Activated T-cell treated with anti-CD3 and anti-CD28 coated beads, Interleukin-2, amount 50 U/mL, for 24 hours (primary cell): ENCODE measurements at regions not wholly inside any gene's neighbourhood (a gene's known extent, or its start where the extent isn't known, plus 50 kb on each side); places are given as distances from the start of the nearest gene placed in this dataset.

Experiments used
- DNase-seq: peaks from one replicate; pipeline ENCODE4 v3.0.0-alpha.2; 2020
- H3K27ac Mint-ChIP-seq: 2 replicates; pipeline ENCODE4 v1.8.0; 2020; ENCODE audit warnings: mild to moderate bottlenecking, mixed read lengths
- H3K27me3 Mint-ChIP-seq: 2 replicates; pipeline ENCODE4 v1.8.0; 2020; ENCODE audit warnings: mixed read lengths
- H3K36me3 Mint-ChIP-seq: 2 replicates; pipeline ENCODE4 v1.8.0; 2020; ENCODE audit warnings: low read depth, mixed read lengths
- H3K4me1 Mint-ChIP-seq: 2 replicates; pipeline ENCODE4 v1.8.0; 2020; ENCODE audit warnings: low read depth, mixed read lengths
- H3K4me3 Mint-ChIP-seq: 2 replicates; pipeline ENCODE4 v1.8.0; 2020; ENCODE audit warnings: mild to moderate bottlenecking, moderate library complexity, mixed read lengths
- H3K9me3 Mint-ChIP-seq: 2 replicates; pipeline ENCODE4 v1.8.0; 2020; ENCODE audit warnings: mixed read lengths

DNA sequence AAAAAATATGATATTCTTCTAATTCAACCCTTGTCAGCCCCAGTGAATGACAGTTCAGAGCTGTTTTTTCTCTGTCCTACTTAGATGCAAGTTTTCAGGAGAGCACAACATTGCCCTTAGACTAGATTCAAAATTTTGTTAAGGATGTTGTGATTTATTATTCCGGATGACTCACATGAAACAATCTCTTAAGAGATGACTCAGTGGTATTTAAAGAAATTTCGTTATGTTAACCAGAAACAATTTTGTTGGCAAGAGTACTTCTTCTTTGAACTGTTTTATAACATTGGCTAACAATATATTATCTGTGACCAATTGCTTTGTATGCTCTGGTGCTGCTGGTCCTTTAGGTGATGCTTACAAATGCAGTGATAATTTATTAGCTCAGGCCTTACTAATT is 132.0 kb downstream of the IZUMO3 start:
- no peaks in the 10 kb centered on the region for H3K27me3 Mint-ChIP-seq
- H3K9me3 Mint-ChIP-seq, result peaks cover 9% of the 10 kb centered on the region
- no peak overlapping the region for H3K27ac Mint-ChIP-seq
- DNase-seq, result no peak
- no peaks in the 10 kb centered on the region for H3K4me1 Mint-ChIP-seq
- no peak overlapping the region for H3K4me3 Mint-ChIP-seq
- H3K36me3 Mint-ChIP-seq, result no peaks in the 10 kb centered on the region

DNA sequence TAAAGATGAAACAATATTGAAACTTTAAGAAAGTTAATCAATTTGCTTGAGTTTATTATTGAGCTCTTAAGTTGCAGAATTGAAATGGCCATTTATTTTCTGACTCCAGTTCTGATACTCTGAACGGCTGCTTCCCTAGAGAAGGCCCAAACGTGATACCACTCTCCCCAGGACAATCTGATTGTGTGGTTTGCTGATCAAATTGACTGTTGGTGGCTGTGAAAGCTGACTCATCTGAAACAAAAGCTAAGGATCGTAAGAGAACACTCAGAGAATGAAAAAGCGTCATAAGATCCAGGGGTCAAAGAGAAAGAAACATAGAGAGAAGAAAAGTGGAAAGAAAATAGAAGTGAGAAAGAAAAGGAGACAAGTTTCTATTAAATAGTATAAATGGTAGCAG is 147.2 kb downstream of the IZUMO3 start:
- no peaks in the 10 kb centered on the region for H3K27me3 Mint-ChIP-seq
- no peak for DNase-seq
- no peaks in the 10 kb centered on the region for H3K4me1 Mint-ChIP-seq
- H3K27ac Mint-ChIP-seq, result no peak overlapping the region
- H3K4me3 Mint-ChIP-seq, result no peak overlapping the region
- no peaks in the 10 kb centered on the region for H3K36me3 Mint-ChIP-seq
- peaks cover 10% of the 10 kb centered on the region for H3K9me3 Mint-ChIP-seq

DNA sequence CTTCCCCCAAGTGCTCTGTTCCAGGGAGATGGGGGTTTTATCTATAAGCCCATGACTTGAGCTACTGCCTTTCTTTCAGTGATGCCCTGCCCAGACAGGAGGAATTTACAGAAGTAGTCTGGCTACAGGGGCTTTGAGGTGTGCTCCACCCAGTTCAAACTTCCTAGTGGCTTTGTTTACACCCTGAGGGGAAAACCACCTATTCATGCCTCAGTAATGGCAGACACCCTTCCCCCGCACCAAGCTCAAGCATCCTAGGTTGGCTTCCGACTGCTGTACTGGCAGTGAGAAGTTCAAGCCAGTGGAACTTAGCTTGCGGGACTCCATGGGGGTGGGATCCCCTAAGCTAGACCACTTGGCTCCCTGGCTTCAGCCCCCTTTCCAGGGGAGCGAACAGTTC is 154.6 kb downstream of the IZUMO3 start:
- H3K27ac Mint-ChIP-seq, result no peak overlapping the region
- peaks cover 15% of the 10 kb centered on the region for H3K9me3 Mint-ChIP-seq
- H3K36me3 Mint-ChIP-seq, result no peaks in the 10 kb centered on the region
- no peak overlapping the region for H3K4me3 Mint-ChIP-seq
- no peaks in the 10 kb centered on the region for H3K4me1 Mint-ChIP-seq
- no peaks in the 10 kb centered on the region for H3K27me3 Mint-ChIP-seq
- no peak for DNase-seq

DNA sequence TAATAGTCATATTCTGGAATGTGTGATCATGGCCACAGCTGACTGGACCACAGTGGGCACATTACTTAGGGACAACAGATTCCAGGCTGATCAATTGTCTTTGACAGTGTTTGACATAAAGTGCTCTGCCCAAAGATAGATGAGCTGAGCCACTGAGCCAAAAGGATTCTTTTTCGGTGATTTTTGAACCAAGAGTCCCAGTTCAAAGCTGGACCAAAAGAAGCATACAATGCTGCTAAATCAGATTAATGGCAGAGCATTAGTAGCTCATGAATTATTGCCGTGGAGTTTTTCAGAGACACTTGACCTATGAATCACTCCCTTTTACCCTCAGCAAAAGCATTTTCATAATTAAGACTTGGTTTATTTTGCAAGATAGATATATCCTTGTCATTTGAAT is 160.6 kb downstream of the IZUMO3 start:
- peaks cover 19% of the 10 kb centered on the region for H3K9me3 Mint-ChIP-seq
- H3K4me1 Mint-ChIP-seq, result no peaks in the 10 kb centered on the region
- no peak overlapping the region for H3K4me3 Mint-ChIP-seq
- no peaks in the 10 kb centered on the region for H3K27me3 Mint-ChIP-seq
- DNase-seq, result no peak
- H3K27ac Mint-ChIP-seq, result no peak overlapping the region
- H3K36me3 Mint-ChIP-seq, result no peaks in the 10 kb centered on the region

DNA sequence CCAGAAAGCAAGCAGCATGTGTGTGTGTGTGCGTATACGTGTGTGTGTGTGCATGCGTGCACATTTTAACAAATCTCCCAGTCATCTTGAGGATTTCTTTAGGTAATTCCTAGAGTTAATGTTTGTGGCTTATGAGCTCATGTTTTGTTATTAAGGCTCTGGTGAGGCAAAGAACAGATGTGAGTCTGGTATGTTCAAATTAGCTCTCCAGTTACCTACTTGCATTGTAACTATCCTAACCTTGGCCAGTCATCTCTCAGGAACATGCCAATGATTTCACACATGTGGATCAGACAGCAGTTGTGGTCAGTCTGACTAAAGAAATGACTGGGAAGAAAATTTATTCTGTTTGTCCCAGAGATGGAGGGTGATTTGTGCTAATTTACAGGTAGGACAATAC is 163.1 kb downstream of the IZUMO3 start:
- H3K27ac Mint-ChIP-seq, result no peak overlapping the region
- DNase-seq, result no peak
- no peak overlapping the region for H3K4me3 Mint-ChIP-seq
- no peaks in the 10 kb centered on the region for H3K27me3 Mint-ChIP-seq
- no peaks in the 10 kb centered on the region for H3K36me3 Mint-ChIP-seq
- peaks cover 16% of the 10 kb centered on the region for H3K9me3 Mint-ChIP-seq
- H3K4me1 Mint-ChIP-seq, result no peaks in the 10 kb centered on the region

DNA sequence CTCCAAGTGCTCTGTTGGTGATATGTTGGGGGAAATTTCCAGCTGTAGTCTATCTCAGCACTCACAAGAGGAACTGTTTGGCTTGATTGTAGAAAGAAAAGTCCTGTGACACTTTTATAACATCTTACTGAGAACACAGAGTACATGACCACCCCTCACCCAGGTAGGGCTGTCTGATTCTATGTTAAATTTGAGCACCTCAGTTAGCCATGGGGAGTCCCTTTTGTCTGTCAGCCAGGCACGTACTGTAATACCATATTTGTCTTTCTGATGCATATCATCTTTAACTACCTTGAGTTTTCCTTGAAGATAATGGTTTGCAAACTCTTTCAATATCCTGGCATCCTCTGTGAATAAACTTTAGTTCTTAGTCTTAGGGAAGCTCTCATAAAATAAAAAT is 164.5 kb downstream of the IZUMO3 start:
- H3K9me3 Mint-ChIP-seq, result peaks cover 21% of the 10 kb centered on the region
- no peaks in the 10 kb centered on the region for H3K36me3 Mint-ChIP-seq
- no peak overlapping the region for H3K4me3 Mint-ChIP-seq
- H3K27me3 Mint-ChIP-seq, result no peaks in the 10 kb centered on the region
- no peak overlapping the region for H3K27ac Mint-ChIP-seq
- DNase-seq, result no peak
- H3K4me1 Mint-ChIP-seq, result no peaks in the 10 kb centered on the region

DNA sequence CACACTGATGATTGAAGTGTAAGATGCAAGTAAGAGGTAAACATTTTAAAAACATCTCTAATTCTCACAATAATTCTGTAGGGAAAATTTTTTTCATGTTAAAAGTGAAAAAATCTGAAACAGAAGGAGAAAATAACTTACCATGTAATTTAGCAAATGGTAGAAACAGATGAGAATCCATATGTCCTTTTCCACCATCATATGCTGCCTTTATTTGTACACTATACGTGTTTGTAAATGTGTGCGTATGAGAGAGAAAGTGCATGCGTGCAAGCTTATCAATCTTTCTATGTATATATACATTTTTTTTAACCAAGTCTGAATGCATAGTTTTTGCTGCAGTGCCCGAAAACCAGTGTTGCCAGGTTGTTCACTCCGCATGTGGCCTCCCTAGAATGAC is 186.7 kb downstream of the IZUMO3 start:
- no peaks in the 10 kb centered on the region for H3K4me1 Mint-ChIP-seq
- H3K27ac Mint-ChIP-seq, result no peak overlapping the region

DNA sequence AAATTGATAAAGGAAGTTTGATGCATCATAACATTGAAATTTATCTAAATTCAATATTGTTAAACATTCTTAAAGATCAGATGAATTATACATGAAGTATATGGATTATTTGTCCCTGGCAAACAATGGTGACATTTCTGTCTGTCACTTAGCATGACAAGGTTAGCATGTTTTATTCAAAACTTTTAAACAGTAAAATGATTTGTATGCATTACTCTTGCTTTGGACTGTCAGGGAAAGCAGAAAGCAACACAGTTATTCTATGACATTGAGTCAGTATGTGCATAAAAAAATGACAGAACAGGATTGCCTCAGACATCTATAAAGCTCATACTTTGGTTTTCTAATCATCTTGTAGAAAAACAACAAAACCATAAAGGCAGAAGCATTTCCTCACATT is 193.7 kb downstream of the IZUMO3 start:
- Mint-ChIP-seq H3K36me3 (no peaks in the 10 kb centered on the region), H3K9me3 (peaks cover 28% of the 10 kb centered on the region), H3K4me1 (no peaks in the 10 kb centered on the region), H3K27me3 (no peaks in the 10 kb centered on the region), H3K27ac (no peak overlapping the region), H3K4me3 (no peak overlapping the region)
- DNase-seq, result no peak

More for the DNA sequence above, 186.7 kb downstream of the IZUMO3 start:
- Mint-ChIP-seq H3K9me3 (peaks cover 46% of the 10 kb centered on the region), H3K36me3 (no peaks in the 10 kb centered on the region), H3K27me3 (no peaks in the 10 kb centered on the region), H3K4me3 (no peak overlapping the region)
- DNase-seq, result no peak

DNA sequence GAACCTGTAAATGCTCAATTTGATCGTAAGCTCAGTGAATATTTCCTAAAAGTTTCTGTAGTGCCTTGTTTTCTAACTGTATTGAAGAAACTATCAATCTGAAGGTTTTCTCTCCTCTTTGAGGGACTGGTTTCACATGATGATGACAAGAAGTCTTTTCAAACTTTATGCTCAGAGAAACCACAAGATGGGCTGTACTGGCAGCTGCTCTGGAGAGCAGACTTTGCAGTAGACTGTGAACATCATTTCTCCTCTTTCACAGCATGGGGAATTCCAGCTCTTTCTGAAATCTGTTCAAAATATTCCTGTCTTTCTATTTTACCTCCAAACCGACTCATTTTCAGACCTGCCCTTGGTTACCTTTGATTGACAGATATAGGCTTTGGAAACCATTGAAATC is 194.4 kb downstream of the IZUMO3 start:
- no peak for DNase-seq
- no peak overlapping the region for H3K27ac Mint-ChIP-seq
- H3K4me3 Mint-ChIP-seq, result no peak overlapping the region
- H3K4me1 Mint-ChIP-seq, result no peaks in the 10 kb centered on the region
- no peaks in the 10 kb centered on the region for H3K36me3 Mint-ChIP-seq
- no peaks in the 10 kb centered on the region for H3K27me3 Mint-ChIP-seq
- H3K9me3 Mint-ChIP-seq, result peaks cover 34% of the 10 kb centered on the region

DNA sequence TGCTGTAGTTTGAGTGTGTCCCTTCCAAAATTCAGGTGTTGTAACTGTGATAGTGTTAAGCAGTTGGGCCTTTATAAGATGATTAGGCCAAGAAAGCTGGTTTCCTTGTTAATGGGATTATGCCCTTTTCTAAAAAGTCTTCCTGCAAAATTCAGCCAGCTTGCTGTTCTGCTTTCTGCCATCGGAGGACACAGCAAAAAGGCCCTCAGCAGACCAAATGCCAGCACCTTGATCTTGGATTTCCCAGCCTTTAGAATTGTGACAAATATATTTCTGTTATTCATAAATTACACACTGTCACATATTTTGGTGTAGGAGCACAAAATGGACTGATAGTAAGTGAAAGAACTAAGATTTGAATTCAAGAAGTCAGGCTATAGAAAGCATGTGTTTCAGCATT is 203.2 kb downstream of the IZUMO3 start:
- no peak for DNase-seq
- Mint-ChIP-seq H3K27me3 (no peaks in the 10 kb centered on the region), H3K9me3 (peaks cover 44% of the 10 kb centered on the region), H3K36me3 (no peaks in the 10 kb centered on the region), H3K4me3 (no peak overlapping the region), H3K27ac (no peak overlapping the region), H3K4me1 (no peaks in the 10 kb centered on the region)

DNA sequence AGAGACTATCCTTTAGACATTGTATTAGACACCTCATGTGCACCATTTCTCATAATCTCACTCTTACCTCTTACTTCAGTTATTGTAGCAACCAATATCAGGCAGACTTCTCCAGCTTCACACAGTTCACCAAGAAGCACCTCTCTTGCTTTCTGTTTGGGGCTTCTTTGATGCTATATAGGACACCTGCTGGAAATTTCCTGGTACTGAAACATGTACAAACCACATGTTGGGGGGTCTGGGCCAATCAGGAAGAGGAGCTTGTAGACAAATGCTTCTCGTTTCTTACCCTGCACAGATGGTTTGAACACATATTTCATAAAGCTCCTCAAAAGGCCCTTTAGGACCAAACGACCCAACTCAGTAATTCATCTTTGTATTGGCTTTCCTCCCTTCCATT is 212.1 kb downstream of the IZUMO3 start:
- H3K4me1 Mint-ChIP-seq, result no peaks in the 10 kb centered on the region
- H3K27me3 Mint-ChIP-seq, result no peaks in the 10 kb centered on the region
- H3K9me3 Mint-ChIP-seq, result peaks cover 17% of the 10 kb centered on the region
- H3K4me3 Mint-ChIP-seq, result no peak overlapping the region
- no peaks in the 10 kb centered on the region for H3K36me3 Mint-ChIP-seq
- no peak for DNase-seq
- no peak overlapping the region for H3K27ac Mint-ChIP-seq

DNA sequence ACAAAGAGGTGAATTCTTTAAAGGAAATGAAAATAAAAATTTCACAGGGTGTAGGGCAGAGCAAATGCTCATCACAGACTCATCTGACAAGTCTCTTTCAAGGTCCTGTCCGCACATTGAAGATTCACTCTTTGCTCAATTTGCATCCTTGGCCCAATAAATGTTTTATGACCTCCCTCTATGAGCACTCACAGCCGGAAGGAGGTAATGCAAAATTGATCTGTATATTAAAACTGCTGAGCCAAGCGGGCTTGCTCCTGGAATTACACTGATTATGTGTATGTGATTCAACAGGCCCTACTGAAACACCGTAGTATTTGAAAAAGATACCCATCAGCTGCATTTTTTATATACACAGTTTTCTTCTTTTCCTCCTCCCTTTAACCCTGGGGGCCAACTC is 246.8 kb downstream of the IZUMO3 start:
- no peaks in the 10 kb centered on the region for H3K27me3 Mint-ChIP-seq
- DNase-seq, result no peak
- no peaks in the 10 kb centered on the region for H3K36me3 Mint-ChIP-seq
- H3K4me1 Mint-ChIP-seq, result no peaks in the 10 kb centered on the region
- H3K27ac Mint-ChIP-seq, result no peak overlapping the region
- no peak overlapping the region for H3K4me3 Mint-ChIP-seq
- peaks cover 37% of the 10 kb centered on the region for H3K9me3 Mint-ChIP-seq

DNA sequence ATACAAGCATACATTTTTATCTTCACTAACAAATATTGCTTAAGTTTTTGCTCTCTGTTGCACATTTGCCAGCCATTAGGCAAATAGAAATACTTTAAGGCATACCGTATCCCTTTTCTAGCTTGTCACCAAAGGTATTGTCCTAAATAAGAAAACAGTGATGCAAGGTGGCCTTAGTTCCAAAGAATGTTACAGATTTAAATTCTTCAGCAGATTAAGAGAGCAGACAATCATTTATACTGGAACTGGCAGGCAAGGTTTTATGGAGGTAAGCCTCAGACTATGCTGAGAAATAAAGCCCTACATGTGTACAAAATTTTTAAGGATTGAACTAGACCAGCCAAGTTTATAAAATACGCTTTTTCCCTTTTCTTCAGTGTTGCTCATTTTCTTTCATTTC is 247.8 kb downstream of the IZUMO3 start:
- no peaks in the 10 kb centered on the region for H3K27me3 Mint-ChIP-seq
- H3K4me3 Mint-ChIP-seq, result no peak overlapping the region
- no peaks in the 10 kb centered on the region for H3K4me1 Mint-ChIP-seq
- no peak overlapping the region for H3K27ac Mint-ChIP-seq
- peaks cover 34% of the 10 kb centered on the region for H3K9me3 Mint-ChIP-seq
- H3K36me3 Mint-ChIP-seq, result no peaks in the 10 kb centered on the region
- DNase-seq, result no peak

DNA sequence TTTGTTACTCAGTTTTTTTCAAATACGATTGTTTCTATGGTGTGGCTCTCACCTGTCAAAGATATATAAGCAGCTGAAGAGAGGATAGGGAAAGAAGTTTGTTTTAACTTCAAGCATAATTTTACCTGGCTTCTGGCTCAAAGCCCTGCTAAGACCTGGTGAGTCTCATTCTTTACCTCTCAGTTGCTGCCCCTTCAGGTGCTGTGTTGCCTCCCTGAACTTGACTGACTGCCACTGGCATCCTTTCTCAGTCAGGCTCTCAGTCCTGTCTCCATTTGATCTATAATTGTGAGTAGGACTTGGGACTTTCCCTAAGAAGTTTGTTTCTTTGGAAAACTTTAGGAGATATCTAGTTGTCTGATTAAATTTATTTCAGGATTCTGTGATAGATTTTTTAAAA is 249.6 kb downstream of the IZUMO3 start:
- no peak for DNase-seq
- Mint-ChIP-seq H3K9me3 (peaks cover 30% of the 10 kb centered on the region), H3K36me3 (no peaks in the 10 kb centered on the region), H3K4me3 (no peak overlapping the region), H3K4me1 (no peaks in the 10 kb centered on the region), H3K27me3 (no peaks in the 10 kb centered on the region), H3K27ac (no peak overlapping the region)

DNA sequence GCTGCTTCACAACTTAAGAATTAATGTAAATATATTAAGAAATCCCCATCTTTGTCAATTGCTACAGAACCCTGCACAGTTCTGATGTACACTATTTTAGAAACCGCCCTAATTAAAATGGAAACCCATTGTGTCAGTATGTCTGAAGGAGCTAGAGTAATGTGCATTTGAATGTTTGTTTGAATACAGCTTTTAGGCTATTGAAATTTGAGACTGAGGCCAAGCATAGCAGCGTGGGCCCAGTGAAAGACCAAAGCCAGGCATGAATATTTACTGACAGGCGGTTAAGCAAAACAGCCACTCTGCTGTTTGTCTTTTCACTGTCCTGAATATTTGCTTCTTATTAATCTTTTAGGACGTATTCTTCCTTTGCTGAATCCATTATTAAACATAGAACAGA is 252.3 kb downstream of the IZUMO3 start:
- no peaks in the 10 kb centered on the region for H3K27me3 Mint-ChIP-seq
- H3K9me3 Mint-ChIP-seq, result peaks cover 19% of the 10 kb centered on the region
- no peak overlapping the region for H3K4me3 Mint-ChIP-seq
- H3K36me3 Mint-ChIP-seq, result no peaks in the 10 kb centered on the region
- H3K4me1 Mint-ChIP-seq, result no peaks in the 10 kb centered on the region
- DNase-seq, result no peak
- no peak overlapping the region for H3K27ac Mint-ChIP-seq

DNA sequence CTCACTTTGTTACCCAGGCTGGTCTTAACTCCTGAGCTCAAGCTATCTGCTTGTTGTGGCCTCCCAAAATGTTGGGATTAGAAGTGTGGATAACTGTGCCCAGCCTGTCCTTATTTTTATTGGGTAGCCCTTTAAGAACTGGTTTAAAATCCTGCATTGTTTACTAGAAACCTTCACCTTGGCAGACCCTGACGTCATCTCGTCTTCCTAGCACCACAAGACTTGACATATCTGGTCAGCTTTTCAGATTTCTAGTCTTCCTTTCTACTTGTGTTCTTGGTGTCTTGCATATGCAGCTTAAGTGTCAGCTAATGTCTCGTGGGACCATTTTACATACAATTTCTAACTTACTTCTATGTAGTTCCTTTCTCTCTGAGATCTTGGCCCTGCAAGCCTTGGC is 258.9 kb downstream of the IZUMO3 start:
- Mint-ChIP-seq H3K4me3 (no peak overlapping the region), H3K27ac (no peak overlapping the region), H3K4me1 (no peaks in the 10 kb centered on the region), H3K9me3 (peaks cover 18% of the 10 kb centered on the region), H3K27me3 (no peaks in the 10 kb centered on the region), H3K36me3 (no peaks in the 10 kb centered on the region)
- DNase-seq, result no peak
